ENCODE measurements at regions not wholly inside any gene's neighbourhood (a gene's known extent, or its start where the extent isn't known, plus 50 kb on each side); places are given as distances from the start of the nearest gene placed in this dataset.

GRCh38 chr10:128541926-128542475 lies 415.8 kb upstream of the MKI67 start:
- no peaks in the 10 kb centered on the region for H3K4me1 Mint-ChIP-seq (ENCODE audit: low read depth)
- no peaks in the 10 kb centered on the region for H3K27me3 Mint-ChIP-seq (ENCODE audit: insufficient read depth)
- no peak overlapping the region for H3K27ac Mint-ChIP-seq
- H3K36me3 Mint-ChIP-seq (ENCODE audit: low read depth): no peaks in the 10 kb centered on the region
- H3K4me3 Mint-ChIP-seq: no peak overlapping the region
- DNase-seq: no peak
- H3K9me3 Mint-ChIP-seq: peaks cover 60% of the 10 kb centered on the region
- TF ChIP-seq CTCF (IDR thresholded peaks at IDR 0.05): no peak

DNA sequence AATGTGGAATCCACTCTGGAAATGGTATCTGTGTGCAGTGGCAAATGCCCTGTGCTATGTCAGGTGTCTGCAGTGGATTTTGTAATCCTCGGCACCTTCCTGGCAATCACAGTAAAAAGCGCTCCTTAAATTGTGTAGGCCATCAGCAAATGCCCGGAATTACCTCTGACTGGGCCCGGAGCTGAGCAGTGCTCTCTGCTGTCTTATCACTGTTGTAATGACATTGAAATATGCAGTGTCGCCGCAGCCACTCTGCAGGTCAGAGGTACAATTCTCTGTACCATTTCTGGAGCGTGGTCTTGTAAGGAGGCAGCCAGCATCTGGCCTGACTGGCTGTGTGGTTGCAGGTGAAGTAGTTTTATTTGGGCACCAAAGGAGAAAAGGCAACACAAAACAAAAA lies 416.4 kb upstream of the MKI67 start:
- DNase-seq: no peak
- no peak for TF ChIP-seq CTCF (IDR thresholded peaks at IDR 0.05)
- no peaks in the 10 kb centered on the region for H3K27me3 Mint-ChIP-seq (ENCODE audit: insufficient read depth)
- peaks cover 60% of the 10 kb centered on the region for H3K9me3 Mint-ChIP-seq
- H3K4me1 Mint-ChIP-seq (ENCODE audit: low read depth): no peaks in the 10 kb centered on the region
- H3K27ac Mint-ChIP-seq: no peak overlapping the region
- H3K36me3 Mint-ChIP-seq (ENCODE audit: low read depth): no peaks in the 10 kb centered on the region
- no peak overlapping the region for H3K4me3 Mint-ChIP-seq

DNA sequence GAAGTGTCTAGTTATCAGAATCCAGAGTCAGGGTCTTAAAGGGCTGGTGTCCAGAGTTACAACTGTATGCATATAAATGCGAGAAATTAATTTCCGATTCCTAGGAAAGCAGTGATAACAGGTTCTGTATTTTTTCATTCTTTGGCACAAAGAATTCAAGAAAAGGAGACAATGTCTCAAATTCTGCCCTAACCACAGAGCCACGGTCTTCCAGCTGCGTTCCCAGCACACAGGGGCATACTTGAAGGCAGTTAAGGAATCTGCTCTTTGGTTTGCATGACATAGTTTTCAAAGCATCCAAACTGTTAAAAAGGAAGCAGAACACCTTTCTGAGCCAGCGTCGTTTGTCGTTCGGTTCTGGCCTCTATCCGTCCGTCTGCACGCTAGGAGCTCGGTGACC lies 416.9 kb upstream of the MKI67 start:
- no peak for DNase-seq
- H3K9me3 Mint-ChIP-seq: peaks cover 65% of the 10 kb centered on the region
- TF ChIP-seq CTCF (IDR thresholded peaks at IDR 0.05): no peak
- no peaks in the 10 kb centered on the region for H3K4me1 Mint-ChIP-seq (ENCODE audit: low read depth)
- no peak overlapping the region for H3K4me3 Mint-ChIP-seq
- H3K27me3 Mint-ChIP-seq (ENCODE audit: insufficient read depth): no peaks in the 10 kb centered on the region
- no peaks in the 10 kb centered on the region for H3K36me3 Mint-ChIP-seq (ENCODE audit: low read depth)
- no peak overlapping the region for H3K27ac Mint-ChIP-seq

- H3K4me3 Mint-ChIP-seq: no peak overlapping the region
- H3K36me3 Mint-ChIP-seq (ENCODE audit: low read depth): no peaks in the 10 kb centered on the region
- peaks cover 68% of the 10 kb centered on the region for H3K9me3 Mint-ChIP-seq
- H3K27me3 Mint-ChIP-seq (ENCODE audit: insufficient read depth): no peaks in the 10 kb centered on the region; the same call in 1 of the 2 replicates
- no peak overlapping the region for H3K27ac Mint-ChIP-seq
- H3K4me1 Mint-ChIP-seq (ENCODE audit: low read depth): no peaks in the 10 kb centered on the region
- TF ChIP-seq CTCF (IDR thresholded peaks at IDR 0.05): no peak
- no peak for DNase-seq
Measured at GRCh38 chr10:128545216-128545615, 419.0 kb upstream of the MKI67 start.

DNA sequence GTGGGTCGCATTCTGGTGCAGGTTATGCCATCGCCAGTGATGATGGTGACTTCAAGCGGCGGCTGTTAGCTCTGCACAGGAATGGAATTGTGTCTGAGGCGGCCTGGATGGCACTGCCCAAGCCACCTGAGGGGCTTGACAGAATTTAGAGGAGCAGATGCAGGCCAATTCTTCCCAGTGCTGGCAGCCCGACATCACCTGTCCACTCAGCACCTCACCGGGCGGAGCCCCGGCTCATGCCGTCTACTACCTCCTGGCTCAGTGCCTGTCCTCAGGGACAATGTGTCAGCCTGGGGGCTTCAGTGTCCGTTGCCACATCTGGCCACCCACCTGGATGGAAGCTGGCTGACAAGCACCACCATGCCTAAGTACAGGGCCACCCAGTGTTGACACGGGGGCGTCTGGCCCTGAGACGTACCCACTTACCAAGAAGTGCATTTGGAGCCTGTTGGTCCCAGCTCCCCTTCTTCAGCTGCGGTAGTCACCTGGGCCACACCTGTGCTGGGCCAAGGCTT lies 420.5 kb upstream of the MKI67 start:
- Mint-ChIP-seq H3K4me1 (ENCODE audit: low read depth) (no peaks in the 10 kb centered on the region), H3K36me3 (ENCODE audit: low read depth) (no peaks in the 10 kb centered on the region)

More for the DNA sequence above, 420.5 kb upstream of the MKI67 start:
- H3K4me3 Mint-ChIP-seq: no peak overlapping the region
- H3K27me3 Mint-ChIP-seq (ENCODE audit: insufficient read depth): no peaks in the 10 kb centered on the region; the same call in 1 of the 2 replicates
- no peak for TF ChIP-seq CTCF (IDR thresholded peaks at IDR 0.05)
- H3K9me3 Mint-ChIP-seq: peaks cover 65% of the 10 kb centered on the region
- DNase-seq: no peak
- H3K27ac Mint-ChIP-seq: no peak overlapping the region

Measured in HFFc6 (cell line).